Kidney capillary endothelial cell (primary cell): ENCODE measurements at regions not wholly inside any gene's neighbourhood (a gene's known extent, or its start where the extent isn't known, plus 50 kb on each side); places are given as distances from the start of the nearest gene placed in this dataset.

ENCODE experiments used
- DNase-seq: peaks from one replicate; pipeline ENCODE4 v3.0.0-alpha.2; 2018; ENCODE audit warnings: low spot score

DNA sequence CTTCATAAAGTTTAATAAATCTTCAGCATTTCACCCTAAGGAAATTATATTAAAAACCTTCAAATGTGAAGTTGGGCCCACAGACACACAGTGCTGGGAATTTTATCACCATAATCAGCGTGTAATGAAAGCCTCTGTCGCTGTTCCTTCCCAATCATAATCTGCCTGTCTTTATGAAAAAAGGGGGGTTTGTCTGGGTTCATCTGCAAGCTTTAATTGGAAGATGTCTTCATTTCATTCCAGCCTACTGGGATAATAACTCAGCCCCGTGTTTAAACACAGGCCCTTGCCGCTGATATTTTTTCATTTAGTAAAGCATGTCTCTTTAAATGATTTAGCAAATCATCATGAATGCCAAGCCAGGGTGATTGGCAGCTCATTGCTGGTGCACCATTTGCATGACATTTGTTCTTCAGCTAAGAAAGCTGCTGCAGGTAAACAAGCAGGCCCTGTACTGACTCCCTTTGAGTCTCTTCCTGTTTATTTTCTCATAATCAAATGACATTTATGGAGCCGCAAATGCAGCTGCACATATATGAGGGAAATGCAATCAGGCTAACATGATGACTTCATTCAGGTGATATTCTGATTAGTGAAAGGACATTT lies 362.9 kb upstream of the TLE4 start:
- no peak for DNase-seq

GRCh38 chr9:79210541-79211243 lies 361.1 kb upstream of the TLE4 start:
- no peak for DNase-seq

DNA sequence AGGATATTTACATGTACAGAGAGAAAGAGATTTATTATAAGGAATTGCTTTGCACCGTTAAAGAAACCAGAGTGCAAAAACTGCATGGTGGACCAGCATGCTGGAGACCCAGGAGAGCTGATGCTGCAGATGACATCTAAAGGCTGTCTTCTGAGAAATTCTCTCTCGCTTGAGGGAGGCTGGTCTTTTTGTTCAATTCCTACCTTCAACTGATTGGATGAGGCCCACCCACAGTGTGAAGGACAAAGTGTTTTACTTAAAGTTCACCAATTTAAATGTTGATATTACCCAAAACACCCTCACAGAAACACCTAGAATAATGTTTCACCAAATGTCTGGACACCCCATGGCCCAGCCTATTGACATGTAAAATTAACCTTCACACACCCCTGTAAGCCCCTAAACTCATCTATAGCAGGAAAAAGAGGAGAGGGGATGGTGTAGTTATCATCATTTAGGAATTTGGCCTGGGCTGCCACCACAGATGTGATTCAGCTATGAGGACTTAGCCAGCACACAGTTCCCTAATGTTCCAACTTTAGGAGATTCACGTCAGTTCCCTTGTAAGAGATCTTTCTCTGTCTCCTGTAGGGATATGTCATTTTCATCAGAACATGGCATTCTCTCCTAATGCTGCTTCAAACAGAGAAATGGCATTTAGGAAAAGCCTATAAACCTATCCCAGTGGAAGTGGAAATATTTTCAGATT lies 358.2 kb upstream of the TLE4 start:
- no peak for DNase-seq

DNA sequence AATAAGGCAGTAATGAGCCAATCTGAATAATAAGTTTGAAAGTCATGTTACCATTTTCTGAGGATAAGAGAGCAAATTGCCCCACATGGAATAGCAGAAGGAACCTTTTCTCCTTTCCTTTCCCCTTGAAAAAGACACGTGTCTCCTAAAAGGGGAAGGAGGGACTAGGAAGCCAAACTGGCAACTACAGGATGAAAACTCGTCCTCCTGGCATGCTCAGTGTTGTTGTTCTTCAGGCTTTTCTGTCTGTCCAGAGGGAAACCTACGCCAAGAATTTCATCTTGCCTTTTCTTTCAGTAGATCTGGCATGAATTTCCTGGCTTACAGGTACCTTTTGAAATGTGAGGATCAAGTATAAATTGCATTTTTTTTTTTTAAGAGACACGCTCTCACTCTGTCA lies 355.9 kb upstream of the TLE4 start:
- DNase-seq, result no peak

DNA sequence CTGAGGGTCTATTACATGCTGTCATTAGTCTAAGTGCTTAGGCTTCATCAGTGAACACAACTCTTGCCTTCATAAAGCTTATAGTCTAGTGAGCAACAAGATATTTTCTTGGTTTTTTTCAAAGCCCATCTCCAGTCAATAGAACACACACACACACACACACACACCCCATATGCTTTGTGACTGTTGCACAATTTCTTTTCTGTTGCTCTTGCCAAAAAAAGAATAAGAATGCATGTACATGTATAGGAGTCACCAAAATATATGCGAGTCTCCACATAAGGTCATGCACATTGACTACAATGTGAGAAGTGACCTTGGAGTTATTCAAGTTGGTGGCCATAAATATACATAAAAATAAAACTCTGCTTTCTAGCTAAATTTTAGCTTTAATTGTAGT lies 351.5 kb upstream of the TLE4 start:
- DNase-seq, result no peak

- DNase-seq, result no peak
Measured at GRCh38 chr9:79220666-79221065, 351.1 kb upstream of the TLE4 start.

GRCh38 chr9:79221084-79221483 lies 350.7 kb upstream of the TLE4 start:
- peak; percentile 59 for DNase-seq

GRCh38 chr9:79222483-79222882 lies 349.3 kb upstream of the TLE4 start:
- no peak for DNase-seq

DNA sequence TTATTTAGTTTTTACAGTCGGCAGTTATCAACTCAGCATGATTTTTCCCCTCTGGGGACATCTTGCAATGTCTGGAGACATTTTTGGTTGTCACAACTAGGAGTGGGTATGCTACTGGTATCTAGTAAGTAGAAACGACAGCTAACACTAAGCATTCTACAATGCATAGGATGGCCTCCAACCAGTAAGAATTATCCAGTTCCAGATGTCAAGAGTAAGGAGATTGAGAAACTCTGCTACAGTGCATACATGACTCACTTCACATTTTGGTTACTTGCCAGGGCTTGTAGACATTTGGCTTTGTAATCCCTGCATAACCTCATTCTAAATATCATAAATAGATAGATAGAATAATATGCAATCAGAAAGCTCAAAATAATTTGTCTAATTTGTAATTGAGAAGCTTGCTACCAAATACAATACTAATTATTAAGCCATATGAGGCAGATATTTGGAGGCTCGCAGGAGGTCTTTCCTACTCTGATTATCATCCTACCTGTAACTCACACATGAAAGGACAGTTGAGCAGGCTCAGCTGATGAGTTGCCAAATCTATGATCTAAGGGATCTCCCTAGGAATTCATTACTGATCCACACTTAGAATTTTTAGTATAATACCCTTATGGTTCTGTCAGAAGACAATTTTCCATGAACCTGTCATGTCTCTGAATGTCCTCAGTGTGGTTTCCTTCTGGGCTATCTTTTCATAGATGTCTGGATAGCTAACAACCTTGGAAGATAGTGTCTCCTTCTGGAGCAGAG lies 346.9 kb upstream of the TLE4 start:
- no peak for DNase-seq

DNA sequence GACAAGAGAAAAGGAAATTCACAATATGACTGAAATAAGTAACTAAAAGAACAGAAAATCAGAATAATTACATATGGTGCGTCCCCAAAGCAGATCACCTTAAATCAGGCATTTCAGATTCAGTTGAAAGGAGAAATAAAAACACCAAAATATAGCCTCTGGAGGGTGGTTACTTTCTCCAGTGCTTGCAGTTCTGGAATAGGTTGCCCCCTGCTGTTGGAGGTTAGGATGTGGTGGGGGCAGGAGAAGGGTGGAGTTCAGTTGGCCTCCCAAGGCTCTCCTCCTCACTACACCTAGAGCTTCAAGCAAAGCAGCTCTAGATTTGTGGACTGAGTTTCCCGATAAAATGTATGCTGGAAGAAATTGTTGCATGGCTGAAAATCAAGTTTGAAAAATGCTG lies 338.2 kb upstream of the TLE4 start:
- DNase-seq, result no peak

GRCh38 chr9:79236466-79236865 lies 335.3 kb upstream of the TLE4 start:
- DNase-seq, result no peak

DNA sequence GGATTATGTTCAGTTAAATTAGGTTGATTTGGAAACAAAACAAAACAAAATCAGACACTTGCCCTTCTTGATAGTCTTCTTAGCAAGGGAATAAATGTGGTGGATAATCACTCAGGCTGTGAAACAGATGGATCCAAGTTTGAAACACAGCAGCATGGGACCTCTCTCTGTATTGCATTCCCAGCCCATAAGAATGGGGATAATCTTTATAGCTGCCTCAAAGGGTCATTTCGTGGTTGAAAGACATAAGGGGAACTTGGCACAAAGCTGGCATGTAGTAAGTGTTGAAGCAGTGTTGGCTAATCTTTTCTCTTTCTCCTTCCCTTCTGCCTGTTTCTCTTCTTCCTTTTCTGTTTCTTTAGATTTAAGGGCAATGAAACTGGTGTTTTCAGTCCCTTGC lies 333.9 kb upstream of the TLE4 start:
- DNase-seq, result no peak

DNA sequence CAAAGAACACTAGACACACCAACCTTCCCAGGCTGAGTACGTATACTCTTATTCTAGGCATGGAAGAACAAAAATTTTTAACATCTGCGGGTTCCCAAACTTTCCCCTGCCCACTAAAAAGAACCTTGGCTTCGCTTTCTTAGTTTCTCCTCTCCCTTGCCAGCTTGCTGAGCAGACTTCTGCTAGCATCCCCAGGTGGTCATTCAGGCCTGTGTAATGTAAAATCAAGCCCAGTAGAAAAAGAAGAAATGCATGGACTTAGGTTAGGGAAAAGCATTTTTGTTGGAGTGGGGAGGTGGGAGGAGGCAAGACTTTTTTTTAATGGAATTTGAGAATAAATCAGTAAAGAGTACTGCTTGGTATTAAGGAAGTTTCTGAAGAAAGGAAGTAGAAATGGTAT lies 331.0 kb upstream of the TLE4 start:
- DNase-seq, result no peak

GRCh38 chr9:79242489-79242888 lies 329.3 kb upstream of the TLE4 start:
- no peak for DNase-seq

DNA sequence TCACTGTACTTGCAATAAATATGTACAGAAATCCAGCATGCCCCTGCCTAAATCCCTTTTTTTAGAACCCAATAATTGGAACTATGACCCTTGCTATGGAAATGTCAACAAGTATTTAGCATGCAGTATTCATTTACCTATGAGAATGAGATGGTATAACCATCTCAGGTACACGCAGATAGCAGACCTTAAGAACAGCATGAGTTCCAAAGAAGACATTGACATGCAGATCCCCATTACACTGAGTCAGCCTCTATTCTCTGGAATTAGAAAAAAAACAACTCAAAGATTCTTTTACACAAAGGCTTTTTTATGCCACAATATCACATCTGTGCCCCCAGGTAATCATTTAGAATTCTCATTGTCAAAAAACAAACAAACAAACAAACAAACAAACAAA lies 325.6 kb upstream of the TLE4 start:
- no peak for DNase-seq

- no peak for DNase-seq
Measured at GRCh38 chr9:79247021-79247420, 324.7 kb upstream of the TLE4 start.

DNA sequence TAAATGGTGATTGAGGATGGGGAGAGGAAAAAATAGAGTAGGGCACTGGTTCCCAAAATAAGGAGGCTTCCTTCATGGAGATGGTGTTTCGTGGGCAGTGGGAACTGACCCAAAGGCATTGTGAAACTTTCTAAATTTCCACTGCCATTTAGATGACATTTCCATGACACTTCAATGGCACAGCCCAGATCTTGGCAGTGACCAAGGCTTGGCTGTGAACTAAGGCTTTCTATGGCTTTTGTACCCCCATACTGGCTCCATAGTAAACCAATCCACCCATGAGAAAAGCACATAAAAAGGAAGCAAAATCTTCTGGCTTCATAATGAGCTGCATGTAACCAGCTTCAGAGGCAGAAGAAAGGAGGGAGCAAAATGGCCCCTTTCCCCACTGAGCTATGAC lies 321.0 kb upstream of the TLE4 start:
- DNase-seq, result no peak

GRCh38 chr9:79254900-79255650 lies 316.7 kb upstream of the TLE4 start:
- no peak for DNase-seq

DNA sequence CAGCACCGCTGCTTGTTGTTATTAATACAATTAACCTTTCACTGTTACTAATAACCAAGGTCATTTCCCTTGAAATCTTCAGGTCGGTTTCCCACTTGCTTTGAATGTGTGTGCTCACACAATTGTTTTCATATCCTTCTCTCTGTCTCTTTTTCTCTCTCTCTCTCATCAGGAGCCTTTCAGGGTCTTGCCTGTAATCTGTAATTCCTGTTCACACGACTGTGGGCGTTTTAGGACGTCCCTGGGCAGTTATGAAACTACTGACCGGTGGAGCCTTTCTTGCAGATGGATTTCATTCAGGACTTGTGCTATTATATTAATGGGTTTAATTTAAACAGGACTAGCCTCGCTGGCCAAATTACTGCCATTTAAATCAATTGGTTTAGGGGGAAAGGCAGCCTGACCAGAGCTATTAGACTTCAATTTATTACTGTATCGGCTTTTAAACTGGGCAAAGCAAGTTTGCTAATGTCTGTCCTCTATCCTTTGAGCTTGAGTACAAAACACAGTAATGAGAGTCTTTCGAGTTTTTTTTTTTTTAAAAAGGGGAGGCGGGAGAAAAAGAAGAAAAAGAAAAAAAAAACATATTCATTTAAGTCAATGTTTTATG lies 316.0 kb upstream of the TLE4 start:
- no peak for DNase-seq

DNA sequence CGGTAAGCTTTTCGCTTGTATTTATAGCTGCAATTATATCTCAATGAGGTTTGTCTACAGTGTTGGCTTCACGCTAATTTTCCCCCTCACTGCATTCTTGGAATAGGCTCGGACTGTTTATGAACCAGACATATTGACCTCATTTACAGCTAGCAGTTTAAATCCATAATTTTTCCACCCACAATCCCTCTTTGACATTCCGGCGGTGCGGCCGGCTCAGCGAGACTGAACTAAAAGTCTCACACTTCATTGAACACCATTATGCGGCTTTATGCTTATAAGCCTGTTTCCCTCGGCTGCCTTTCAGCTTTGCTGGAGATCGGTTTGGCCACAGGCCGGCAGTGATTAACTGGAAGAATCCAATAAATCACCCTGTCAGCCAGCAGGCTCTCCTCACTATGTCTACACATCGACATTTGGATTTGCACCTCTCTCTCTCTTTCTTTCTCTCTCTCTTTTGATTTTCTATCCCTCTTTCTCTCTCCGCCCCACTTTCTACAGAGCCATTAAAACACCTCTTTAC lies 315.0 kb upstream of the TLE4 start:
- no peak for DNase-seq

- no peak for DNase-seq
Measured at GRCh38 chr9:79257228-79257781, 314.5 kb upstream of the TLE4 start.
